Glutamatergic neuron (in vitro differentiated cells): ENCODE measurements at regions not wholly inside any gene's neighbourhood (a gene's known extent, or its start where the extent isn't known, plus 50 kb on each side); places are given as distances from the start of the nearest gene placed in this dataset.

Experiments
- DNase-seq: peaks from one replicate; pipeline ENCODE4 v3.0.0; 2022
- H3K27ac Mint-ChIP-seq: one replicate; pipeline ENCODE4 v1.8.0; 2020; ENCODE audit warnings: mild to moderate bottlenecking, mixed read lengths, inconsistent platforms; ENCODE audit not compliant: unreplicated experiment
- H3K27me3 Mint-ChIP-seq: one replicate; pipeline ENCODE4 v1.8.0; 2020; ENCODE audit warnings: mild to moderate bottlenecking, moderate library complexity, mixed read lengths, inconsistent platforms; ENCODE audit not compliant: unreplicated experiment
- H3K36me3 Mint-ChIP-seq: one replicate; pipeline ENCODE4 v1.8.0; 2020; ENCODE audit warnings: mild to moderate bottlenecking, mixed read lengths, inconsistent platforms; ENCODE audit not compliant: unreplicated experiment
- H3K4me1 Mint-ChIP-seq: one replicate; pipeline ENCODE4 v1.8.0; 2020; ENCODE audit warnings: mild to moderate bottlenecking, low read depth, mixed read lengths, inconsistent platforms; ENCODE audit not compliant: unreplicated experiment
- H3K4me3 Mint-ChIP-seq: one replicate; pipeline ENCODE4 v1.8.0; 2020; ENCODE audit warnings: mild to moderate bottlenecking, mixed read lengths, inconsistent platforms; ENCODE audit not compliant: unreplicated experiment
- H3K9me3 Mint-ChIP-seq: one replicate; pipeline ENCODE4 v1.8.0; 2020; ENCODE audit warnings: mild to moderate bottlenecking, moderate library complexity, mixed read lengths, inconsistent platforms; ENCODE audit not compliant: unreplicated experiment
- TF ChIP-seq, protein P1 (sequence below): fragments of 200-600 bp; sonication (generic); IDR thresholded peaks from one replicate; pipeline ENCODE4 v1.5.0; 2021; ENCODE audit not compliant: partially characterized antibody, unreplicated experiment

DNA sequence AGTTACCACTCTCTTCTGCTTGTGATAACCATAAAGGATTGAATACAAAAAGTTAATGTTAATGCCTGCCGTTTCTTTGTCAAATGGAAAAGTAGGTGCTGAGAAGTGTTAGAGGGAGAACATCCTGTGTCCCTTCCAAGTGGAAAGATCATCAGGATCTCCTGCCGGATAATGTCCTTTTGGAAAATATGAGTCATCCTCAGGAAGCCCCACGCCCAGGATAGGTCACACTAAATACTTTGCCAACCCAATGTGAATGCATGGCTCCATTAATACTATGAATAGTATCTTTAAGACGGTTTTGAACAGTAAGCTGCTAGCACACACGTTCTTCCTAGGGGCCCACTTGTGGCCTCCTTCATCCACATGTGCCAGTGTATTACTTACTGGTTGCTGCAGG lies 279.5 kb downstream of the ZNF326 start:
- Mint-ChIP-seq H3K4me3 (no peak overlapping the region), H3K9me3 (no peaks in the 10 kb centered on the region), H3K4me1 (no peaks in the 10 kb centered on the region), H3K27me3 (no peaks in the 10 kb centered on the region), H3K36me3 (no peaks in the 10 kb centered on the region), H3K27ac (no peak overlapping the region)
- TF ChIP-seq, protein P1, sequence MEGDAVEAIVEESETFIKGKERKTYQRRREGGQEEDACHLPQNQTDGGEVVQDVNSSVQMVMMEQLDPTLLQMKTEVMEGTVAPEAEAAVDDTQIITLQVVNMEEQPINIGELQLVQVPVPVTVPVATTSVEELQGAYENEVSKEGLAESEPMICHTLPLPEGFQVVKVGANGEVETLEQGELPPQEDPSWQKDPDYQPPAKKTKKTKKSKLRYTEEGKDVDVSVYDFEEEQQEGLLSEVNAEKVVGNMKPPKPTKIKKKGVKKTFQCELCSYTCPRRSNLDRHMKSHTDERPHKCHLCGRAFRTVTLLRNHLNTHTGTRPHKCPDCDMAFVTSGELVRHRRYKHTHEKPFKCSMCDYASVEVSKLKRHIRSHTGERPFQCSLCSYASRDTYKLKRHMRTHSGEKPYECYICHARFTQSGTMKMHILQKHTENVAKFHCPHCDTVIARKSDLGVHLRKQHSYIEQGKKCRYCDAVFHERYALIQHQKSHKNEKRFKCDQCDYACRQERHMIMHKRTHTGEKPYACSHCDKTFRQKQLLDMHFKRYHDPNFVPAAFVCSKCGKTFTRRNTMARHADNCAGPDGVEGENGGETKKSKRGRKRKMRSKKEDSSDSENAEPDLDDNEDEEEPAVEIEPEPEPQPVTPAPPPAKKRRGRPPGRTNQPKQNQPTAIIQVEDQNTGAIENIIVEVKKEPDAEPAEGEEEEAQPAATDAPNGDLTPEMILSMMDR = no peak
- DNase-seq = no peak

DNA sequence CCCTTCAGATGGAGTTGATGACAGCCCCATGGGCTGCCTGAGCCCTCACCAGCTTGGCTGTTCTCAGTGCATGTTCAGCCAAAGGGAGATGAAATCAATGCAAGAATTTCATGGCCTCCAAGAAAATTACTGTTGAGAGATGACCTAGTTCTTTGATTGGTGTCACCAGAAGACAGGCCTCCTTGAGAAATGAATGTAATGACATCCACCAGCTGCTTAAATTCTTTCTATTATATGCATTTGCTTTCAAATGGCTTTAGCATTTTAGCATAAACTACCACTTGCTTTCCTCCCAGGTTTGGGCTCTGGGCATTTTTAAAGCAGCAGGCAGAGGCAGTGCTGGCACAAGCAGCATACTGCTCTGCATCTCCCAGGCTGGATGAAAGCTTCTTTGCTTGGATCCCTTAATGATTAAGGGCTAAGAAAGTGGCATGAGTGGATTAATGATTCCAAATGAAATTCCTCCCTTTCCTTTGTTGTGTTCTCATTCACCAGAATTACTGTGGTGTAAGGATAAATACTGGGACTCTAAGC lies 278.4 kb downstream of the ZNF326 start:
- TF ChIP-seq, protein P1 = no peak
- Mint-ChIP-seq H3K36me3 (no peaks in the 10 kb centered on the region), H3K9me3 (no peaks in the 10 kb centered on the region), H3K4me1 (no peaks in the 10 kb centered on the region), H3K27ac (no peak overlapping the region), H3K4me3 (no peak overlapping the region), H3K27me3 (no peaks in the 10 kb centered on the region)
- DNase-seq = no peak

DNA sequence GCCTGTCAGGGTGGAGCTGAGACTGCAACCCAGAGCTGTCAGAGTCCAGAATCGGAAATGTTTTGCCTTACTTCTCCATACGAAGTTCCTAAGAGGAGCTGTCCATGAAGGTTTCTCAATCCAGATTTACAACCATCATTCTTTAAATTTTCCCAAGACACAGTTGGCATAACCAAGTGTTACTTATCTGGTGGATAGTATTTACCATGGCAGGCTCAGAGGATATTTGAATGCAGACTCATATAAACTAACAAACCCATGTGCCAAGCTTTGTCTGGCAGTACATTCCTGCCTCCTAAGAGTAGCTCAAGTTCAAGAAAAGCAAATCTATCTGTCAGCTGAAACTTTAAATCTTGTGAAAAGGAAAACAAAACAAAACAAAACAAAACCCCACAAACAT lies 267.9 kb downstream of the ZNF326 start:
- peaks cover 2% of the 10 kb centered on the region for H3K4me1 Mint-ChIP-seq
- H3K9me3 Mint-ChIP-seq = peaks cover 3% of the 10 kb centered on the region
- peaks cover 7% of the 10 kb centered on the region for H3K36me3 Mint-ChIP-seq
- H3K4me3 Mint-ChIP-seq = no peak overlapping the region
- H3K27me3 Mint-ChIP-seq = no peaks in the 10 kb centered on the region
- DNase-seq = no peak
- TF ChIP-seq, protein P1 = no peak
- no peak overlapping the region for H3K27ac Mint-ChIP-seq

DNA sequence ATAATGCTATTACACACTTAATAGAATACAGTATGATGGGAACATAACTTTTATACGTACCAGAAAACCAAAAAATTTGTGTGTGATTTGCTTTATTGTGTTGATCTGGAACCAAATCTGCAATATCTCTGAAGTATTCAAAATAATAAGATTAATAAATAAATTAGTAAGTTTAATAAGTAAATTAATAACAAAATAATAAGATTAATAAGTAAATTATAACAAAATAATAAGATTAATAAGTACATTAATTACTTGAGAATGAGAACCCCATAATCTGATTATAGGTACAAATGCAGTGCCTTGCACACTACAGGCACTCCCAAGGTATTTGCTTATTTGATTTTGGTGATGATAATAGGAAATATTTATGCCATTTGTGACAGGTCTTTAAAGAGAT lies 267.4 kb downstream of the ZNF326 start:
- no peak for DNase-seq
- Mint-ChIP-seq H3K27me3 (no peaks in the 10 kb centered on the region), H3K36me3 (peaks cover 7% of the 10 kb centered on the region), H3K4me3 (no peak overlapping the region), H3K4me1 (peaks cover 2% of the 10 kb centered on the region), H3K9me3 (peaks cover 3% of the 10 kb centered on the region), H3K27ac (no peak overlapping the region)
- TF ChIP-seq, protein P1 = no peak

DNA sequence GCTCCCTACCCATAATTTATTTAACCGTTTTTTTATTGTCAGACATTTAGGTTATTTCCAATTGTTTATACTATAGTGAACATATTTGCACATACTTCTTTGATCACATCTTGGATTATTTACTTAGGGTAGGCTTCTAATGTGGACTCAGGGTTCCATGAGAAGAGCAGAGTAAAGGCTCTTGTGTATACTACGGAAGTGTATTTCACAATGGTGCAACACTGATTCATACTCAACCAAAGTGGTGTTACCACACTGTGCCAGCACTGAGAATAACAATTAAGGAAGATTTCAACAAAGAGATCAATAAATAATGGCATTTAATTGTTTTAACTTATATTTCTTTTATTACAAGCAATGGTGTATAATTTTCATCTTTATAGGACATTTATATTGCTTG lies 251.2 kb downstream of the ZNF326 start:
- Mint-ChIP-seq H3K9me3 (peaks cover 13% of the 10 kb centered on the region), H3K36me3 (peaks cover 17% of the 10 kb centered on the region), H3K27ac (no peak overlapping the region), H3K27me3 (peaks cover 6% of the 10 kb centered on the region), H3K4me3 (no peak overlapping the region), H3K4me1 (no peaks in the 10 kb centered on the region)
- DNase-seq = no peak
- TF ChIP-seq, protein P1 = no peak
